ENCODE measurements at regions not wholly inside any gene's neighbourhood (a gene's known extent, or its start where the extent isn't known, plus 50 kb on each side); places are given as distances from the start of the nearest gene placed in this dataset.
"Not testable (repeated sequence)": the region's sequence is repeated elsewhere in the genome, so short reads cannot be mapped to it uniquely, and the experiment has no call there.

DNA sequence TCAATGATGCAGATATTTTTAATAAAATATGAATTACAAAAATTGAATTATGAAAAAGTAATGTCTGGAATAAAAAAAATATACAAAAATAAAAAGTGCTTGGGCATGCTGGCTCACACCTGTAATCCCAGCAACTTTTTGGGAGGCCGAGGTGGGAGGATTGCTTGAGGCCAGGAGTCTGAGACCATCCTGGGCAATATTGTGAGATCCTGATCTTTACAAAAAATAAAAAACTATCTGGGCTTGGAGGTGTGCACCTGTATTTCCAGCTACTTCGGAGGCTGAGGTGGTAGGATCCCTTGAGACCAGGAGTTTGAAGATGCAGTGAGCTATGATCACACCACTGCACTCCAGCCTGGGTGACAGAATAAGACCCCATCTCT is 141.8 kb downstream of the NPIPB5 start:
- H3K27ac ChIP-seq (ENCODE audit: low read depth in 1 of 2, low read length in 2 of 2), result no peak overlapping the region
- H3K4me3 ChIP-seq (replicated peaks in 1 of 3; ENCODE audit: low read depth in 2 of 3, low read length in 3 of 3), result no peak overlapping the region
- no peaks in the 10 kb centered on the region for H3K36me3 ChIP-seq (replicated peaks in 1 of 2; ENCODE audit: control insufficient read depth in 1 of 2, insufficient read depth in 2 of 2, low read length in 2 of 2)
- H2AFZ ChIP-seq (ENCODE audit: insufficient read depth, low read depth, low read length, poor library complexity, severe bottlenecking), result no peak overlapping the region
- H3K79me2 ChIP-seq (ENCODE audit: insufficient read depth, low read length), result no peaks in the 10 kb centered on the region
- DNase-seq, result no peak
- no peak overlapping the region for H3K4me2 ChIP-seq (replicated peaks; ENCODE audit: extremely low read depth, low read length, poor library complexity, severe bottlenecking)
- peaks cover 0 to 6% (median 4%) of the 10 kb centered on the region in 7 donors for H3K9me3 Mint-ChIP-seq
- no peak for TF ChIP-seq CTCF (IDR thresholded peaks at IDR 0.05)
- H3K9me3 ChIP-seq (replicated peaks in 1 of 2; ENCODE audit: control insufficient read depth in 1 of 2, insufficient read depth in 1 of 2, low read length in 2 of 2), result no peaks in the 10 kb centered on the region
- peaks cover 16 to 17% of the 10 kb centered on the region in 2 donors for H3K27me3 ChIP-seq (ENCODE audit: control insufficient read depth in 2 of 2, insufficient read depth in 2 of 2, low read length in 2 of 2)
- 95% methylated on average over 2 of the region's 2 CpGs for WGBS (ENCODE audit: insufficient coverage)
- intact Hi-C loops (cut with micrococcal nuclease), result no loop called here
- H3K27me3 Mint-ChIP-seq (ENCODE audit: low read depth in 3 of 3), result peaks cover 3 to 12% (median 10%) of the 10 kb centered on the region in 3 donors
- H3K27ac Mint-ChIP-seq, result no peak overlapping the region
- H3K36me3 Mint-ChIP-seq, result no peaks in the 10 kb centered on the region
- H3K4me1 ChIP-seq (ENCODE audit: control insufficient read depth in 1 of 2, insufficient read depth in 2 of 2, low read length in 2 of 2), result no peaks in the 10 kb centered on the region
- no peaks in the 10 kb centered on the region for H4K20me1 ChIP-seq (ENCODE audit: insufficient read depth, low read length)
- H3K4me3 Mint-ChIP-seq, result no peak overlapping the region
- no peaks in the 10 kb centered on the region for H3K4me1 Mint-ChIP-seq
- H3K9ac ChIP-seq (ENCODE audit: insufficient read depth, low read length, poor library complexity, severe bottlenecking), result no peak overlapping the region

- Histone ChIP-seq H3K36me3 (replicated peaks in 1 of 2; ENCODE audit: control insufficient read depth in 1 of 2, insufficient read depth in 2 of 2, low read length in 2 of 2) (no peaks in the 10 kb centered on the region), H4K20me1 (ENCODE audit: insufficient read depth, low read length) (no peaks in the 10 kb centered on the region), H3K9ac (ENCODE audit: insufficient read depth, low read length, poor library complexity, severe bottlenecking) (no peak overlapping the region), H2AFZ (ENCODE audit: insufficient read depth, low read depth, low read length, poor library complexity, severe bottlenecking) (no peak overlapping the region), H3K4me2 (replicated peaks; ENCODE audit: extremely low read depth, low read length, poor library complexity, severe bottlenecking) (no peak overlapping the region), H3K4me1 (ENCODE audit: control insufficient read depth in 1 of 2, insufficient read depth in 2 of 2, low read length in 2 of 2) (no peaks in the 10 kb centered on the region), H3K27me3 (ENCODE audit: control insufficient read depth in 2 of 2, insufficient read depth in 2 of 2, low read length in 2 of 2) (peaks cover 5 to 7% of the 10 kb centered on the region in 2 donors), H3K4me3 (replicated peaks in 1 of 3; ENCODE audit: low read depth in 2 of 3, low read length in 3 of 3) (no peak overlapping the region), H3K9me3 (replicated peaks in 1 of 2; ENCODE audit: control insufficient read depth in 1 of 2, insufficient read depth in 1 of 2, low read length in 2 of 2) (no peaks in the 10 kb centered on the region), H3K27ac (ENCODE audit: low read depth in 1 of 2, low read length in 2 of 2) (no peak overlapping the region), H3K79me2 (ENCODE audit: insufficient read depth, low read length) (no peaks in the 10 kb centered on the region)
- no peaks in the 10 kb centered on the region for H3K4me1 Mint-ChIP-seq
- peaks cover 0 to 6% (median 4%) of the 10 kb centered on the region in 7 donors for H3K9me3 Mint-ChIP-seq
- WGBS (ENCODE audit: insufficient coverage), result 93% methylated on average over 2 of the region's 6 CpGs
- H3K36me3 Mint-ChIP-seq, result no peaks in the 10 kb centered on the region
- DNase-seq, result no peak
- H3K27me3 Mint-ChIP-seq (ENCODE audit: low read depth in 3 of 3), result peaks cover 0 to 13% (median 10%) of the 10 kb centered on the region in 3 donors
- no peak overlapping the region for H3K27ac Mint-ChIP-seq
- H3K4me3 Mint-ChIP-seq, result no peak overlapping the region
- intact Hi-C loops (cut with micrococcal nuclease), result no loop called here
- TF ChIP-seq CTCF (IDR thresholded peaks at IDR 0.05), result no peak
These were observed 143.2 kb downstream of the NPIPB5 start for GRCh38 chr16:22653876-22654275.

DNA sequence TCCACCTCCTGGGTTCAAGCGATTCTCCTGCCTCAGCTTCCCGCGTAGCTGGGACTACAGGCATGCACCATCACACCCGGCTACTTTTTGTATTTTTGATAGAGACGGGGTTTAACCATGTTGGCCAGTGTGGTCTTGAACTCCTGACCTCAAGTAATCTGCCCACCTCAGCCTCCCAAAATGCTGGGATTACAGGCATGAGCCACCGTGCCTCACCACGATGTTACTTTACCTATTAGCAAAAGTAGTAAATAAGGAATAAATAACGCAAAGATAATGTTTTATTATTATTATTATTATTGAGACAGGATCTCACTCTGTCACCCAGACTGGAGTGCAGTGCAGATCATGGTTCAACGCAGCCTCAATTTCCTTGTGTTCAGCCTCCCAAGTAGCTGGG is 145.9 kb downstream of the NPIPB5 start:
- H3K4me2 ChIP-seq (replicated peaks; ENCODE audit: extremely low read depth, low read length, poor library complexity, severe bottlenecking); H3K9me3 Mint-ChIP-seq; H3K27ac ChIP-seq (ENCODE audit: low read depth in 1 of 2, low read length in 2 of 2); H4K20me1 ChIP-seq (ENCODE audit: insufficient read depth, low read length); intact Hi-C loops (cut with micrococcal nuclease); H3K4me3 Mint-ChIP-seq; H3K4me1 ChIP-seq (ENCODE audit: control insufficient read depth in 1 of 2, insufficient read depth in 2 of 2, low read length in 2 of 2); H3K9ac ChIP-seq (ENCODE audit: insufficient read depth, low read length, poor library complexity, severe bottlenecking); H3K27ac Mint-ChIP-seq; DNase-seq; H3K27me3 ChIP-seq (ENCODE audit: control insufficient read depth in 2 of 2, insufficient read depth in 2 of 2, low read length in 2 of 2); H3K4me3 ChIP-seq (replicated peaks in 1 of 3; ENCODE audit: low read depth in 2 of 3, low read length in 3 of 3); H3K4me1 Mint-ChIP-seq; H3K9me3 ChIP-seq (replicated peaks in 1 of 2; ENCODE audit: control insufficient read depth in 1 of 2, insufficient read depth in 1 of 2, low read length in 2 of 2); H3K36me3 ChIP-seq (replicated peaks in 1 of 2; ENCODE audit: control insufficient read depth in 1 of 2, insufficient read depth in 2 of 2, low read length in 2 of 2); H2AFZ ChIP-seq (ENCODE audit: insufficient read depth, low read depth, low read length, poor library complexity, severe bottlenecking); H3K36me3 Mint-ChIP-seq; H3K79me2 ChIP-seq (ENCODE audit: insufficient read depth, low read length): not testable (repeated sequence)
- peaks cover 0 to 11% (median 10%) of the 10 kb centered on the region in 3 donors for H3K27me3 Mint-ChIP-seq (ENCODE audit: low read depth in 3 of 3)
- 100% methylated on average over 4 of the region's 9 CpGs for WGBS (ENCODE audit: insufficient coverage)

All from CD14-positive monocyte (primary cell).